Esophagus squamous epithelium (tissue), 5 donors: ENCODE measurements at regions not wholly inside any gene's neighbourhood (a gene's known extent, or its start where the extent isn't known, plus 50 kb on each side); places are given as distances from the start of the nearest gene placed in this dataset.

ENCODE experiments used
- DNase-seq: peaks from one replicate; lab custom pipeline; 2025; lab: John Stamatoyannopoulos, UW
- H3K27ac ChIP-seq, 4 donors: fragments of 200-600 bp; sonication (generic); one replicate each; pipeline ENCODE4 v1.5.1; 2016 to 2019; ENCODE audit warnings: mild to moderate bottlenecking in 1 of 4
- H3K27me3 ChIP-seq, 4 donors: fragments of 200-600 bp; sonication (generic); 1 replicate in 3 of 4; 2 replicates in 1 of 4; pipeline versions ENCODE4 v1.5.1 to v1.6.0; 2017 to 2021; ENCODE audit warnings: antibody characterized with exemption in 1 of 4
- H3K36me3 ChIP-seq, 3 donors: fragments of 200-600 bp; sonication (generic); one replicate each; pipeline ENCODE4 v1.5.1; 2016 to 2019
- H3K4me1 ChIP-seq, 3 donors: fragments of 200-600 bp; sonication (generic); one replicate each; pipeline ENCODE4 v1.5.1; 2017 to 2019
- H3K4me3 ChIP-seq, 4 donors: fragments of 200-600 bp; sonication (generic); 1 replicate in 3 of 4; 2 replicates in 1 of 4; pipeline ENCODE4 v1.5.1; 2016 to 2019; ENCODE audit warnings: mild to moderate bottlenecking in 2 of 4, moderate library complexity in 1 of 4
- H3K9me3 ChIP-seq, 3 donors: fragments of 200-600 bp; sonication (generic); one replicate each; pipeline ENCODE4 v1.5.1; 2016 to 2019
- POLR2A ChIP-seq, 4 donors: fragments of 450-650 bp; IDR thresholded peaks; one replicate each; pipeline ENCODE4 v1.6.1; 2017; ENCODE audit warnings: antibody characterized with exemption in 4 of 4, mild to moderate bottlenecking in 4 of 4, moderate library complexity in 3 of 4
- WGBS, 2 donors: methylation state at CpG; one replicate each; pipeline ENCODE4 v1.1.5; 2018; 5-methylcytosine and 5-hydroxymethylcytosine counted together
- intact Hi-C: fragments of 100-400 bp; cut with DNase I; formaldehyde crosslinking; loops from one replicate; pipeline ENCODE4 v1.15.0; 2022
- TF ChIP-seq, protein P1 (sequence below), 6 experiments: fragments of 450-650 bp in 4 of 6; fragments of 200-600 bp in 2 of 6; sonication (generic) in 2 of 6; IDR thresholded peaks; one replicate each; pipeline ENCODE4 v1.5.1; 2016 to 2019; ENCODE audit warnings: antibody characterized with exemption in 6 of 6, mild to moderate bottlenecking in 4 of 6, moderate library complexity in 4 of 6
- donor health status: DM: yes; HTN: yes; CAD: no.

GRCh38 chr1:78722521-78722920 is 72.9 kb downstream of the IFI44 start:
- DNase-seq: no peak

GRCh38 chr1:78722947-78723346 is 73.3 kb downstream of the IFI44 start:
- Histone ChIP-seq H3K36me3 (no peaks in the 10 kb centered on the region), H3K27me3 (no peaks in the 10 kb centered on the region), H3K27ac (no peak overlapping the region), H3K4me3 (no peak overlapping the region), H3K9me3 (no peaks in the 10 kb centered on the region), H3K4me1 (no peaks in the 10 kb centered on the region)
- TF ChIP-seq POLR2A (IDR thresholded peaks at IDR 0.05): no peak
- TF ChIP-seq, protein P1, sequence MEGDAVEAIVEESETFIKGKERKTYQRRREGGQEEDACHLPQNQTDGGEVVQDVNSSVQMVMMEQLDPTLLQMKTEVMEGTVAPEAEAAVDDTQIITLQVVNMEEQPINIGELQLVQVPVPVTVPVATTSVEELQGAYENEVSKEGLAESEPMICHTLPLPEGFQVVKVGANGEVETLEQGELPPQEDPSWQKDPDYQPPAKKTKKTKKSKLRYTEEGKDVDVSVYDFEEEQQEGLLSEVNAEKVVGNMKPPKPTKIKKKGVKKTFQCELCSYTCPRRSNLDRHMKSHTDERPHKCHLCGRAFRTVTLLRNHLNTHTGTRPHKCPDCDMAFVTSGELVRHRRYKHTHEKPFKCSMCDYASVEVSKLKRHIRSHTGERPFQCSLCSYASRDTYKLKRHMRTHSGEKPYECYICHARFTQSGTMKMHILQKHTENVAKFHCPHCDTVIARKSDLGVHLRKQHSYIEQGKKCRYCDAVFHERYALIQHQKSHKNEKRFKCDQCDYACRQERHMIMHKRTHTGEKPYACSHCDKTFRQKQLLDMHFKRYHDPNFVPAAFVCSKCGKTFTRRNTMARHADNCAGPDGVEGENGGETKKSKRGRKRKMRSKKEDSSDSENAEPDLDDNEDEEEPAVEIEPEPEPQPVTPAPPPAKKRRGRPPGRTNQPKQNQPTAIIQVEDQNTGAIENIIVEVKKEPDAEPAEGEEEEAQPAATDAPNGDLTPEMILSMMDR (IDR thresholded peaks at IDR 0.05): no peak
- DNase-seq: no peak
- intact Hi-C loops: no loop called here
- WGBS, 2 donors: 86% methylated on average over 3 of the region's 3 CpGs

More at GRCh38 chr1:78722521-78722920, 72.9 kb downstream of the IFI44 start:
- H3K27ac ChIP-seq: no peak overlapping the region
- H3K36me3 ChIP-seq: no peaks in the 10 kb centered on the region
- H3K4me1 ChIP-seq: no peaks in the 10 kb centered on the region
- TF ChIP-seq, protein P1 (IDR thresholded peaks at IDR 0.05): no peak
- TF ChIP-seq POLR2A (IDR thresholded peaks at IDR 0.05): no peak
- H3K4me3 ChIP-seq: no peak overlapping the region
- intact Hi-C loops: no loop called here
- no peaks in the 10 kb centered on the region for H3K9me3 ChIP-seq
- H3K27me3 ChIP-seq: no peaks in the 10 kb centered on the region
- WGBS, 2 donors: 27 to 36% methylated on average over 1 of the region's 1 CpG

DNA sequence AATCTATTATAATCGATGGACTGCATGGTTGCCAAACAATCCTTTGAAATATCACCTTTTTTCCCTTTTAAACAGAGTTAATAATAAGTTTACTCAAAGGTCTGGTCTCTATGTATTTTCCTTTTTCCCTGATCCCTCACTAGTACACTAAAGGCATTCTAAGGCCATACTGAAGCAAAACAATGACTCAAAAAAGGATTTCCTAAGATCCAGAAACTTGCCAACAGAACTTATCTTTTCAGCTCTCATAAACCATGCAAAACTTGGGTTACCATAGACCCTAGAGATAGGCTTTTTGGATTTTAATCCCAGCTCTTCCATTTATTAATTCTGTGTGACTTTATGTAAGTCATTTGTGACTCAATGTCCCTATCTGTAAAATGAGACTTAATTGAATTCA is 77.1 kb downstream of the IFI44 start:
- WGBS, 2 donors: 62 to 78% methylated on average over 1 of the region's 1 CpG
- H3K27ac ChIP-seq: no peak overlapping the region
- TF ChIP-seq, protein P1 (IDR thresholded peaks at IDR 0.05): no peak
- no peak for TF ChIP-seq POLR2A (IDR thresholded peaks at IDR 0.05)
- H3K27me3 ChIP-seq: no peaks in the 10 kb centered on the region
- H3K9me3 ChIP-seq: no peaks in the 10 kb centered on the region
- H3K4me3 ChIP-seq: no peak overlapping the region
- intact Hi-C loops: no loop called here
- DNase-seq: no peak
- H3K36me3 ChIP-seq: no peaks in the 10 kb centered on the region
- H3K4me1 ChIP-seq: no peaks in the 10 kb centered on the region

- TF ChIP-seq POLR2A (IDR thresholded peaks at IDR 0.05): no peak
- TF ChIP-seq, protein P1 (IDR thresholded peaks at IDR 0.05): no peak
- H3K9me3 ChIP-seq: no peaks in the 10 kb centered on the region
- H3K27me3 ChIP-seq: no peaks in the 10 kb centered on the region
- no peaks in the 10 kb centered on the region for H3K4me1 ChIP-seq
- no peak overlapping the region for H3K27ac ChIP-seq
- DNase-seq: no peak
- no peaks in the 10 kb centered on the region for H3K36me3 ChIP-seq
- 89 to 100% methylated on average over 2 to 11 of the region's 12 CpGs for WGBS, 2 donors
- intact Hi-C loops: no loop called here
- no peak overlapping the region for H3K4me3 ChIP-seq
Measured at GRCh38 chr1:78728359-78728758, 78.7 kb downstream of the IFI44 start.

GRCh38 chr1:78730054-78730453 is 80.4 kb downstream of the IFI44 start:
- Histone ChIP-seq H3K27ac (no peak overlapping the region), H3K36me3 (no peaks in the 10 kb centered on the region), H3K4me1 (no peaks in the 10 kb centered on the region), H3K4me3 (no peak overlapping the region), H3K9me3 (no peaks in the 10 kb centered on the region), H3K27me3 (no peaks in the 10 kb centered on the region)
- DNase-seq: no peak
- intact Hi-C loops: no loop called here
- TF ChIP-seq POLR2A (IDR thresholded peaks at IDR 0.05): no peak
- TF ChIP-seq, protein P1 (IDR thresholded peaks at IDR 0.05): no peak
